ENCODE measurements at regions not wholly inside any gene's neighbourhood (a gene's known extent, or its start where the extent isn't known, plus 50 kb on each side); places are given as distances from the start of the nearest gene placed in this dataset.

- DNase-seq: peak in 1 of 56 donors; percentile 17
Measured at GRCh38 chr20:63116412-63117106, 99.4 kb downstream of the YTHDF1 start.

GRCh38 chr20:63115651-63116411 lies 100.1 kb downstream of the YTHDF1 start:
- DNase-seq: no peak

DNA sequence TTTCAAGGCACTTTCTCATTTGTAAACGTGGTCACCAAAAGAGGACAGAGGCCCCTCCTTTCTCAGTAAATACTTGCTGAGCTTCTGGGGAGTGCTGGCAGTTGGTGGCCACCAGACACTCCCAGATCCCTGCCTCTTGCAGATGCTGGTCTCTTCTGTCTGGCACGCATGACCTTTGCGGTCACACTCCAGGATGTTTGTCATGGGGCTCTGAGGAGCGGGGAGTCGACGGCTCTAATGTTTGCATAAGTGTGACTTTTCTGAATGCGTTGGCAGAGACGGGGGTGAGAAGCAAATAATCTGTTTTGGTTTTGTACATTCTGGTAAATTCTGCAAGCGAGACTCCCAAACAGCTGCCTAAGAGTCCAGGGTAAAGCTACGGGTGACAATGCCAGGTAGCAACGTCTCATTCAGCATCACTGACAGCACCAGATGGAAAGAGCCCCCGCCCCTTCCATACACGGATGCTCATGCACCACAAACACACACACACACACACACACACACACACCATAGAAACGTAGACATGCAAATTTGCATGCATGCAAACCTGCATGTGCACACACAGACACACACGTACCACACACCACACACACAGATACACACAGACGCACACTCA lies 101.1 kb downstream of the YTHDF1 start:
- no peak for DNase-seq

DNA sequence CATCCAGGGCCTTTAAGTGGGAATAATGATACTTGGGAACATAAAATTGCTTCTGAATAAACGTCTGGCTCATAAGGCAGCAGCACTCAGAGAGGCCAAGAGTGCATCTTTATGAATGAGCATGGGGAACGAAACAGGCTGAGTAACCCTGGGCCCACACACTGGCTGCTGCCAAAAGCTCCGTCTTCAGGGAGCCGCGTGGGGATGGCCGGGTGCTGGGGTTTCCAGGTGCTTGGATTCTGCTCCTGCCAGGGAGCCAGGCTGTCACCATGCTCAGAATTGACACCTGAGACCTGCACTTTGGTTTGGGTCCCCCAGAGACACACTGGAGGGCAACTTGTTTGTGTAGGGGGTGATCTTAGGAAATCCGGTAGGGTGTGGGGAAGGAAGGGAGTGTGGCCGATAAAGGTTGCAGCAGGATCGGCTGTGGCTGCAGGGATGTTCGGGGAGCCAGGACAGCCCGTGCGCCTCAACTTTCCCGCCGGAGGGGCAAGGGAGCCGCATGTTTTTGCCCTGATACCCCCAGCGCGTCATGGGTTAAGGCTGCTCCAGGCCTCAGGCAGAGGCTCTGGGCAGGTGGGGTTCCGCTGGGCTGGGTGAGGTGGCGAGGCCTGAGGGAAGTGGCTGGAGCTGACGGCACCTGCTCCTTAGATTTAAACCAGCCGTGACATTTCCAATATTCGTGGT lies 101.8 kb downstream of the YTHDF1 start:
- DNase-seq: no peak

GRCh38 chr20:63112491-63113219 lies 103.3 kb downstream of the YTHDF1 start:
- no peak for DNase-seq

- no peak for DNase-seq
Measured at GRCh38 chr20:63108247-63108646, 101.5 kb upstream of the BHLHE23 start.

GRCh38 chr20:63107449-63108200 lies 100.9 kb upstream of the BHLHE23 start:
- no peak for DNase-seq

- DNase-seq: no peak
Measured at GRCh38 chr20:63106765-63107448, 100.1 kb upstream of the BHLHE23 start.

DNA sequence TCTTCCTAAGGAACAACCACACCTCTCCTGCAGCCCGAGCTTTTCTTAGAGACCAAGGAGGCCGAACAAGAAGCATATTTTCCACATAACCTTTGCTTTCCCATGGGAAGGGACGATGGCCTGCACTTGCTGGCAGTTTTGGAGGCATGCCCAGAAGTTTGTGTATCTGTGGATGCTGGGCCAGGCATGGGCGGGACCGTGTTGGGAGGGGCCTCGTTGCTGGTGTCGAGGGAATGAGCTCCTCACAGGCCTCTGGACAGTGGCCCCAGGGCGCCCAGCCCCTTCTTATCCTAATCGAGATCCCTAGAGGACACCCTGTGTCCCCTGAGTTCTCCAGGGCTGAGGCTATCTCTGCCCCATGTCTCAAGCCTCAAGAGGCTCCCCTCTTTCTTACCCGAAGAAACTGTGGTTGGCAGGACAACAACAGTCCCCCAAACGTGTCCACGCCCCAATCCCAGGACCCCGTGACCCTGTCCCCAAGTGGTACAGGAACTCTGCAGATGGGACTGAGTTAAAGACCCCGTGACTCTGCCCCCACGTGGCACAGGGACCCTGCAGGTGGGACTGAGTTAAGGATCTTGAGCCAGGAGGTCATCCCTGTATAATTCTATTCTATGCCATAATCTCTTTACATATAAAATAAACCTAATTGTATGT lies 99.5 kb upstream of the BHLHE23 start:
- peak in 1 of 56 donors; percentile 15 for DNase-seq

GRCh38 chr20:63105211-63106107 lies 98.7 kb upstream of the BHLHE23 start:
- DNase-seq: no peak

- no peak for DNase-seq
Measured at GRCh38 chr20:63104312-63105181, 97.8 kb upstream of the BHLHE23 start.

- no peak for DNase-seq
Measured at GRCh38 chr20:63103402-63104311, 96.9 kb upstream of the BHLHE23 start.

GRCh38 chr20:63102721-63103375 lies 96.1 kb upstream of the BHLHE23 start:
- DNase-seq: peak in 32 of 56 donors; percentile 8 to 78 (median 26)

DNA sequence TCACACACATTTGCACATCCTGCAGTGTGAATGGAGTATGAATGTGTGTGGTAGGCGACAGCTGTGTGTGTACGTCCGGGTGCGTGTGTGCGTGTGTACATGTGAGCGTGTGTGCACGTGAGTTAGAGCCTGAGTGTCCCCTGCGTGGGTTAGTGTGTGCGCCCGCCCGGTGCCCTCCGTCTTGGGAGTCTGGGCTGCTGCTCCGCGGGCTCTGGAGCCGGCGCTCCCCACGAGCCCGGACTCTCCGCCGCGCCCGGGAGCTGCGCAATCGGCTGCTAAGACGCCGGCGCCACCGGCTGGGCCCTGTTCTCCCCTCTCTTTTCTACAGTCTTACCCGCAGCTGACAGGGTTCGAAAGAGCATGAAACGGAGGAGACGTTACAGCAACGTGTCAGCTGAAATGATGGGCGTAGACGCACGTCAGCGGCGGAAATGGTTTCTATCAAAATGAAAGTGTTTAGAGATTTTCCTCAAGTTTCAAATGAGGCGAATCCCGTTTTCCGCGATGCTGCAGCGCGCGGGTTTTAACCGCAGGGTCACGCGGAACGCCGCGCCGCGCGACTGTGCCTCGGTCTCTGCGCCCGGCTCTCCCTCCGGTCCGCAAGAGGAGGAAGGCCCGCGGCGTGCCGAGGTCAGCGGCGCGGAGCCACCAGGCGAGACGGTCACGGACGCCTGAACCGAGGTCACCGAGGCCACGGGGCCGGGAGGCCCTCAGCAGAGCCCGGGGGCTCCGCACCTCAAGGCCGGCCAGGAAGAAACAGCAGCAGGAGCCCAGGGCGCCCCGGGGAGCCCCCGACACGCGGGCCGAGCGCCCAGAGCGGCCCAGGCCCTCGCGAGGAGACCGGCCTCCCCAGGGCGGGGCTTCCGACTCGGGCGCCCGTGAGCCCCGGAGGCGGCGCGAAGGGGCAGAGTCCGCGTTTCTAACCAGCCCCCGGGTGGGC lies 95.3 kb upstream of the BHLHE23 start:
- DNase-seq: peak in 23 of 56 donors; percentile 9 to 73 (median 31)

Measured in nucleus accumbens (tissue), 56 donors.